ENCODE measurements at regions not wholly inside any gene's neighbourhood (a gene's known extent, or its start where the extent isn't known, plus 50 kb on each side); places are given as distances from the start of the nearest gene placed in this dataset.

GRCh38 chr16:85188822-85189672, 76.8 kb upstream of the CIBAR2 start:
- no peak for DNase-seq

DNA sequence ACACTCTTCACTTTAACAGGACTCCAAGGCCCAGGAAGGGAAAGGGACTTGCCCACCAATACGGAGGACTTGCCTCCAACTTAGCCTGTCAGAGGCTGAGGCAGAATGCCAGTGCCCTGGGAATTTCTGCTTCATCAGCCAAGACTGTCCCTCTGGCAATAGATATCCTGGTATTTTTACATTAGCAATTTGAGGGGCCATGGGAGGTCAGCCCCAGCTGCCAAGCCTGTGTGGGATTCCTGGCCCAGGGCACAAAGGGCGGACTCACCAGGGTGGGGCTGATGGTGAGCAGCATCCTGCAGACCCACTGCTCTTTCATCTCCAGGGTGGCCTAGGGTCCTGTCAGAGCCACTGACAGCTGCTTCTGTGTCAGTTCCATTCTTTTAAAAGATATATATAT, 78.3 kb upstream of the CIBAR2 start:
- DNase-seq = no peak

DNA sequence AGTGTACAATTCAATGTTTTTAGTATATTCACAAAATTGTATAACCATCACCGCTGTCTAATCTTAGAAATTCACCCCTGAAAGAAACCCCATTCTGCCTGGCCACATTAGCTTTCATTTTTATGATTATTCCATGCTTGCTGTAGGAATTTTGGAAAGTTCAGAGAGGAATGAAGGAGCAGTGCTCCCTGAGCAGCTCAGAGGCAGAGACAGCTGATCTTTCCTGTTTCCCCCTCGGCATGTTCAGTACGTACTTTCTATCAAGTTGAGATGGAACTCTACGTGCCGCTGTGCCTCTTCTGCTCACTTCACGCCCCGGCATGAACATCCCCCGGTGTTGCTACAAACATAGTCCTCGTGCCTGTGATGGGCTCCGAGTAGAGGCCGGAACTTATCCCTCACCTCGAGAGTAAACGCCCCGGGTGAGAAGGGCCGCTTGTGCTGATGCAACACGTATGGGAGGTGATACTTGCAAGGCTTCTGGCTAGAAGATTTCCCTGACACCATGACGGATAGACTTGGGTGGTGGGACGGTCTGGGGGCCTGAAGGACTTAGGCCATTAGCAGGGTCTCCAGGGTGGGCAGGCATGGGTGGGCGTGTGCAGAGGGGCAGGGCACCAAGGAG, 79.2 kb upstream of the CIBAR2 start:
- DNase-seq = no peak

GRCh38 chr16:85192238-85193114, 80.2 kb upstream of the CIBAR2 start:
- no peak for DNase-seq

- no peak for DNase-seq
Observed at GRCh38 chr16:85193115-85193493, 80.8 kb upstream of the CIBAR2 start.

DNA sequence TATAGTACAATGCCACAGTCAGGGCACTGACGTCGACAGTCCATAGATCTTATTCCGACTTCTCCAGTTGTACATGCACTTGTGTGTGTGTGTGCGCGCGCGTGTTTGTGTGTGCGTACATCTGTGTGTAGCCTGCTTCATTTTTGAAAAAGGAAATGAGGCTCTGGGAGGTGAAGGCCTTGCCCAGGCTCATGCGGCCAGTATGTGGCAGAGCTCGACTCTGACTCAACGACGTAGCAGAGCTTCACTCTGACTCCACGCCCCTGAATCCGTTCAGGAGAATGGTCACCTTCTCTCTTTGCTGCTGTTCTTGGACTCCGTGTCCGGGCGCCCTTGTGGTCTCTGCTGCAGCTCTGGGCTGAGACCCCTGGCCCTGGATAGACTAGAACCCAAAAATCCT, 81.6 kb upstream of the CIBAR2 start:
- DNase-seq = no peak

- DNase-seq = no peak
Observed at GRCh38 chr16:85194307-85195270, 82.3 kb upstream of the CIBAR2 start.

DNA sequence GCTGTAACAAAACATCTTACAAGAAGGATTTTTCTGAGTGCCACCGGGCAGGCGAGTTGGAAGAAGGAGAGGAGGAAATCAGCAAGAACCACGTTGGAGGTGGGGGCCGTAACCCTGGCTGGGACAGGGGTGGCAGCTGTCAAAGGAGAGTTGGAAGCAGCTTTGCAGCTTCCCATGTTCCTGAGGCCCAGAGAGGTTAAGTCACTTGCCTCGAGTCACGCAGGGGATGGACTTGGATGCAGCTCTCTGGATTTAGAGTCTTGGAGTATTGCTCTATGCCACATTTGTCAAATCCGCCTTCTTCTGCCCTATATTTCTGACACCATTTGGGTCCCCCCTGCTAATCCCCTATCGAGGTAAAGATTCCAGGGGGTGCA, 83.0 kb upstream of the CIBAR2 start:
- DNase-seq = no peak

DNA sequence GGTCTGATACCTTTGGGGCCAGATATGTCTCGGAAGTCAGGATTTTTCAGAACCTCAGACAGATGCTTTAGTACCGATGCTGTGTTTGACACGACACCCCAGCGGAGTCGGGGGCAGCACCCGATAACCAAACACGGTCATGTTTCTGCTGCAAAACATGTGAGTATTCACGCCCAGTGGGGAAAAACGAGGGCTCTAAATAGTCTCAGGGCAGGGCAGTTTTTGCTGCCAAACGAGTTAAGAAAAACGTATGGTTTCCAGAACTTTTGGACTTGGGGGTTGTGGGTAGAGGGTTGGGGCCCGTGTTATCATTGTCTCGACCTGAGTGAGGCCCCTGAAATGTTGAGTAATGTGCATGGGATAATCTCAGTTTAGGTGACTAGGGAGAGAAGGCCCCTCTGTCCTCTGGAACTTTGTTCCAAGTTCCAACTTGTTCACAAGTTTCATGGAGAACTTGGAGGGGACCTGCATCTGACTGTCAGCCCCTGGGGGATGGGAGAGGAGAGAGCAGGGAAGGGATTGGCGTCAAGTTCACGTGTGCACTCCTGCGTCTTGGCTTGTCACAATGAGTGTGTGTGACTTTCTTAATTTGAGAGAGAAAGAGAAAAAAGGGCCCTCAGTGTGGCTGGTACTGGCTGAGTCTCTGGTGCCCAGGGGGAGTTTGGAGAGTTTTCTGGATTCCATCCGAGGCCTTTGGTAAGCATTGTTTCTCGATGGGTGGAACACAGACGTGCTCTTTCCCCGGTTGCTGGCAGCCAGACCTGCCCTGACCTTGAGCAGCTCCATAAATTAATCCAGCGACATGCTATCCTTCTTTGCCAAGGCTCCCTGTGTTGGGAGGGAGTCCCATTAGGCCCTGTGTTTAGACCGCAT, 83.9 kb upstream of the CIBAR2 start:
- DNase-seq = no peak

DNA sequence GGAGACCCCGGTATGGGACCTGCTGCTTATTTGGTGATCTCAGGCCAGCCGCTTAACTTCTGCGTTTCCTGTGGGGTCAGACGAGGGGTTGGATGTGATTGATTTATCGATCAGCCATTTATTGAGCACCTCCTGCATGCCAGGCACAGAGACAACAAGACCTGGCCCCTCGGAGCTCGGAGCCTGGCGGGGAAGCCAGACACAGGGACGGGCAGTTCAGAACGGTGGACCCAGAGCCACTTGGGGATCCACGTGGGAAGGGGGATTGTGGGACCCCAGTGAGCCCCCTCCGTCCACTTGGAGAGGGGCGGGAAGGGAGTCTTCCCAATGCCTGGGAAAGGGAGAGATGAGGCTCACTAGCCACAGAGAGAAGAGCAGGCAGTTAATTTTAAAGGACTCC, 84.7 kb upstream of the CIBAR2 start:
- no peak for DNase-seq

GRCh38 chr16:85197611-85198566, 85.6 kb upstream of the CIBAR2 start:
- no peak for DNase-seq

GRCh38 chr16:85199069-85199725, 86.9 kb upstream of the CIBAR2 start:
- no peak for DNase-seq

- DNase-seq = no peak
Observed at GRCh38 chr16:85199880-85200279, 87.6 kb upstream of the CIBAR2 start.

DNA sequence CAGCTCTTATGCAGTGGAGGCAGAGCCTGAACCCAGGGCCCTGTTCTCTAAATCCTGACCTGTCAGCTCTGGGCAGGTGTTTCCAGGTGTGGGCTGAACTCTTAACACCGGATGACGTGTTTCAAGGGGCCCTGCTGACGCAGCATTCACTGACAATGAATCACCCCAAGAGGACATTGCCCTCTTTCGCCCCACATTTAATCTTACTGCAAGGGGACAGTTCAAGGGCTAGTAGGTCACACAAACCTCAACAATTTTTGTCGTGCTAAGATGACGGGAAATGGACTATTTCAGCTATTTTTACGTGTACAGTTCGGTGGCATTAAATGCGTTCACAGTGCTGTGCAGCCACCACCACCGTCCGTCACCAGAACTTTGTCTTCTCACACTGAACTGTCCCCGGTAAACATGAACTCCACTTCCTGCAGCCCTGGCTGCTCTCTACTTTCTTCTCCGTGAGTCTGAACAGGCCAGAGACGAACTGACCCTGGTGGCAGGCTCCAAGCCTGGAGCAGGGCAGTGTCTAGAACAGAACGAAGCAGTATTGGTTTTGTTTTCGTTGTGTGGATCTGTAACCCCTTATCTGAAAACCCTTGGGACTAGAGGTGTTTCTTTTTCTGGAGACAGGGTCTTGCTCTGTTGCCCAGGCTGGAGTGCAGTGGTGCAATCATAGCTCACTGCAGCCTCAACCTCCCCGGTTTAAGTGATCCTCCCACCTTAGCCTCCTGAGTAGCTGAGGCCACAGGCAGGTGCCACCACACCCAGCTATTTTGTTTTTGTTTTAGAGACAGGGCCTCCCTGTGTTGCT, 88.4 kb upstream of the CIBAR2 start:
- DNase-seq = no peak

- no peak for DNase-seq
Observed at GRCh38 chr16:85201574-85201973, 89.3 kb upstream of the CIBAR2 start.

GRCh38 chr16:85202051-85202601, 89.9 kb upstream of the CIBAR2 start:
- DNase-seq = no peak

GRCh38 chr16:85202631-85203461, 90.6 kb upstream of the CIBAR2 start:
- DNase-seq = no peak

- no peak for DNase-seq
Observed at GRCh38 chr16:85203462-85203813, 91.2 kb upstream of the CIBAR2 start.

All from NCI-H1930 (cell line).